Body of pancreas (tissue), 4 donors: ENCODE measurements at regions not wholly inside any gene's neighbourhood (a gene's known extent, or its start where the extent isn't known, plus 50 kb on each side); places are given as distances from the start of the nearest gene placed in this dataset.

ENCODE experiments used
- ATAC-seq: fragments of 150-250 bp; one replicate; pipeline ENCODE4 v1.9.1; 2016
- DNase-seq, 4 donors: peaks; one replicate each; pipeline ENCODE4 v3.0.0-alpha.2; 2019
- H3K27ac ChIP-seq, 4 donors: fragments of 200-600 bp; sonication (generic); 1 replicate in 3 of 4; 2 replicates in 1 of 4; pipeline versions ENCODE4 v1.5.1 to v1.6.1; 2016 to 2019; ENCODE audit warnings: mild to moderate bottlenecking in 1 of 4, mixed read lengths in 1 of 4, moderate library complexity in 1 of 4
- H3K27me3 ChIP-seq, 2 donors: fragments of 200-600 bp; sonication (generic); one replicate each; pipeline ENCODE4 v1.6.0; 2016; ENCODE audit warnings: mild to moderate bottlenecking in 1 of 2
- H3K36me3 ChIP-seq, 2 donors: fragments of 200-600 bp; sonication (generic); replicated peaks in 1 of 2; 2 replicates each; pipeline ENCODE4 v1.5.1; 2016; ENCODE audit warnings: low read depth in 2 of 2; ENCODE audit not compliant: insufficient read depth in 1 of 2
- H3K4me1 ChIP-seq: fragments of 200-600 bp; sonication (generic); one replicate; pipeline ENCODE4 v1.6.0; 2016
- H3K4me3 ChIP-seq, 2 donors: fragments of 200-600 bp; sonication (generic); 1 replicate in 1 of 2; 2 replicates in 1 of 2; pipeline ENCODE4 v1.5.1; 2016 to 2019
- H3K9me3 ChIP-seq, 3 donors: fragments of 200-600 bp; sonication (generic); 1 replicate in 2 of 3; 2 replicates in 1 of 3; pipeline ENCODE4 v1.5.1; 2016
- CTCF ChIP-seq, 7 experiments: fragments of 450-650 bp in 4 of 7; fragments of 200-600 bp in 3 of 7; sonication (generic) in 3 of 7; IDR thresholded peaks; one replicate each; pipeline ENCODE4 v1.5.1; 2016 to 2019; ENCODE audit warnings: antibody characterized with exemption in 7 of 7
- POLR2A ChIP-seq, 3 donors: fragments of 450-650 bp; IDR thresholded peaks; one replicate each; pipeline ENCODE4 v1.6.1; 2016; ENCODE audit warnings: antibody characterized with exemption in 3 of 3, mild to moderate bottlenecking in 2 of 3
- WGBS, 2 donors: methylation state at CpG; one replicate each; pipeline ENCODE4 v1.1.5; 2017; 5-methylcytosine and 5-hydroxymethylcytosine counted together
- intact Hi-C: fragments of 100-400 bp; cut with DNase I; formaldehyde crosslinking; loops from one replicate; pipeline ENCODE4 v1.15.1; 2023

- Histone ChIP-seq H3K27me3 (no peaks in the 10 kb centered on the region), H3K36me3 (no peaks in the 10 kb centered on the region), H3K4me3 (no peak overlapping the region), H3K27ac (no peak overlapping the region), H3K4me1 (no peaks in the 10 kb centered on the region), H3K9me3 (peaks cover 0 to 14% (median 0%) of the 10 kb centered on the region in 3 donors)
- ATAC-seq = no peak
- WGBS, 2 donors = 45 to 53% methylated on average over 5 of the region's 5 CpGs
- no peak for DNase-seq
- TF ChIP-seq CTCF (IDR thresholded peaks at IDR 0.05) = no peak
- no peak for TF ChIP-seq POLR2A (IDR thresholded peaks at IDR 0.05)
- intact Hi-C loops = no loop called here
Observed at GRCh38 chr20:20920433-20920832, 185.7 kb downstream of the LINC00237 start.

- Histone ChIP-seq H3K27me3 (no peaks in the 10 kb centered on the region), H3K36me3 (no peaks in the 10 kb centered on the region), H3K9me3 (peaks cover 0 to 14% (median 0%) of the 10 kb centered on the region in 3 donors), H3K27ac (no peak overlapping the region), H3K4me3 (no peak overlapping the region), H3K4me1 (no peaks in the 10 kb centered on the region)
- ATAC-seq = no peak
- TF ChIP-seq POLR2A (IDR thresholded peaks at IDR 0.05) = no peak
- no peak for TF ChIP-seq CTCF (IDR thresholded peaks at IDR 0.05)
- WGBS, 2 donors = 0 to 38% methylated on average over 1 of the region's 1 CpG
- intact Hi-C loops = no loop called here
- no peak for DNase-seq
Observed at GRCh38 chr20:20915844-20916243, 190.3 kb downstream of the LINC00237 start.

- H3K9me3 ChIP-seq = peaks cover 0 to 8% (median 0%) of the 10 kb centered on the region in 3 donors
- H3K4me1 ChIP-seq = no peaks in the 10 kb centered on the region
- intact Hi-C loops = no loop called here
- H3K27me3 ChIP-seq = no peaks in the 10 kb centered on the region
- H3K36me3 ChIP-seq = no peaks in the 10 kb centered on the region
- H3K4me3 ChIP-seq = no peak overlapping the region
- DNase-seq (no peak), ATAC-seq (no peak)
- no peak overlapping the region for H3K27ac ChIP-seq
- TF ChIP-seq POLR2A (IDR thresholded peaks at IDR 0.05) = no peak
- TF ChIP-seq CTCF (IDR thresholded peaks at IDR 0.05) = no peak
- 65 to 73% methylated on average over 2 of the region's 2 CpGs for WGBS, 2 donors
Observed at GRCh38 chr20:20904501-20904831, 192.0 kb upstream of the RALGAPA2 start.

GRCh38 chr20:20903773-20904500, 191.5 kb upstream of the RALGAPA2 start:
- DNase-seq (no peak), ATAC-seq (no peak)
- TF ChIP-seq CTCF (IDR thresholded peaks at IDR 0.05) (no peak), POLR2A (IDR thresholded peaks at IDR 0.05) (no peak)
- 68 to 72% methylated on average over 2 of the region's 2 CpGs for WGBS, 2 donors
- intact Hi-C loops = no loop called here
- H3K4me3 ChIP-seq = no peak overlapping the region
- peaks cover 0 to 8% (median 0%) of the 10 kb centered on the region in 3 donors for H3K9me3 ChIP-seq
- no peaks in the 10 kb centered on the region for H3K4me1 ChIP-seq
- no peaks in the 10 kb centered on the region for H3K36me3 ChIP-seq
- no peaks in the 10 kb centered on the region for H3K27me3 ChIP-seq
- H3K27ac ChIP-seq = no peak overlapping the region

GRCh38 chr20:20897922-20898321, 185.5 kb upstream of the RALGAPA2 start:
- Histone ChIP-seq H3K4me3 (no peak overlapping the region), H3K27ac (no peak overlapping the region), H3K27me3 (no peaks in the 10 kb centered on the region), H3K4me1 (no peaks in the 10 kb centered on the region), H3K9me3 (peaks cover 0 to 3% (median 0%) of the 10 kb centered on the region in 3 donors), H3K36me3 (no peaks in the 10 kb centered on the region)
- DNase-seq (no peak), ATAC-seq (no peak)
- intact Hi-C loops = no loop called here
- TF ChIP-seq POLR2A (IDR thresholded peaks at IDR 0.05) (no peak), CTCF (IDR thresholded peaks at IDR 0.05) (no peak)
- 20 to 27% methylated on average over 4 of the region's 4 CpGs for WGBS, 2 donors
